Activated T-cell treated with anti-CD3 and anti-CD28 coated beads, Interleukin-2, amount 50 U/mL, for 4 hours (primary cell): ENCODE measurements at regions not wholly inside any gene's neighbourhood (a gene's known extent, or its start where the extent isn't known, plus 50 kb on each side); places are given as distances from the start of the nearest gene placed in this dataset.

Experiments used
- ATAC-seq, 2 donors: fragments of 200-7000 bp; cut with Tn5 transposase; one replicate each; pipeline ENCODE4 v1.10.0; 2021
- DNase-seq: peaks from one replicate; pipeline ENCODE4 v3.0.0-alpha.2; 2020
- H3K27me3 Mint-ChIP-seq: one replicate; pipeline ENCODE4 v1.8.0; 2021; ENCODE audit warnings: low read depth, mixed read lengths
- H3K36me3 Mint-ChIP-seq: one replicate; pipeline ENCODE4 v1.8.0; 2022; ENCODE audit warnings: mixed read lengths; ENCODE audit not compliant: insufficient read depth
- H3K4me1 Mint-ChIP-seq: one replicate; pipeline ENCODE4 v1.8.0; 2021; ENCODE audit warnings: low read depth, mixed read lengths
- H3K4me3 Mint-ChIP-seq: one replicate; pipeline ENCODE4 v1.8.0; 2021; ENCODE audit warnings: mild to moderate bottlenecking, moderate library complexity, mixed read lengths
- H3K9me3 Mint-ChIP-seq: one replicate; pipeline ENCODE4 v1.8.0; 2021; ENCODE audit warnings: mixed read lengths

- H3K27me3 Mint-ChIP-seq, result peaks cover 12% of the 10 kb centered on the region
Measured at GRCh38 chr20:39214828-39215227, 252.7 kb downstream of the DHX35 start.

GRCh38 chr20:39213476-39214145 lies 251.5 kb downstream of the DHX35 start:
- Mint-ChIP-seq H3K4me3 (no peak overlapping the region), H3K36me3 (no peaks in the 10 kb centered on the region), H3K27me3 (peaks cover 12% of the 10 kb centered on the region), H3K4me1 (no peaks in the 10 kb centered on the region), H3K9me3 (no peaks in the 10 kb centered on the region)
- no peak for ATAC-seq
- DNase-seq, result no peak

More at GRCh38 chr20:39214828-39215227, 252.7 kb downstream of the DHX35 start:
- DNase-seq, result no peak
- Mint-ChIP-seq H3K9me3 (no peaks in the 10 kb centered on the region), H3K4me3 (no peak overlapping the region), H3K4me1 (no peaks in the 10 kb centered on the region), H3K36me3 (no peaks in the 10 kb centered on the region)
- no peak for ATAC-seq

- DNase-seq, result no peak
- Mint-ChIP-seq H3K4me1 (no peaks in the 10 kb centered on the region), H3K27me3 (peaks cover 11% of the 10 kb centered on the region), H3K36me3 (no peaks in the 10 kb centered on the region), H3K4me3 (no peak overlapping the region), H3K9me3 (no peaks in the 10 kb centered on the region)
- no peak for ATAC-seq
Measured at GRCh38 chr20:39211060-39211748, 249.1 kb downstream of the DHX35 start.

DNA sequence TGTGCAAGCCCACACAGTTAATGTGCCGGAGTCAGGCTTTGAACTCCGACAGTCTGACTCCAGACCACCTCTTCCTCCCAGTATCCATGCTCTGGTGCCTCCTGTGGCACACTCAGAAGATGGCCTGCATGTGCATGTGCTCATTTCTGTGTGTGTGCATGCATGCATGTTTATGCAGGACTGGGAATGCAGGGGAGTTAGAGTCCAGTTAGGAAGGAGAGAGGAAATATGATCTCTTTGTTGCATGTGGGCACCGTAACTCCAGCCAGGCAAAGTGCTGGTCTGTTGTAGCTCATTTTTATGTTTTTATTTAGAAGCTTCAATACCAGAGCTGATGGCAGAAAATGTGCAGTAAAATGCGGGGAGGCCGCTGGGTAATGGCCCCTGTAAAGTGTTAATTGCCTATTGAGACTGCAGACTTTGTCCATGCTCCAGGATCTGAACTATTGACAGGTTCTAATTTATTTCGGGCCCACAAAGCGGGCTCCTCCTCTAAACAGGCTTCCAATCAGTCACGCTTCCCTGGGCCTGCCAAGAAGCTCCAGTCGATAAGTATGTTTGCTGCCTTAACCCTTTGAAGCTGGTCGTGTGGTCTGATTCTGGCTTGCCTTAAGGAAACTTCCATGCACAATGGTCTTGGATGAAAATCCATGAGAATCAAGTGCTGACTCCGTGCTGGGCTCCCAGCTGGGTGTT lies 248.3 kb downstream of the DHX35 start:
- ATAC-seq, result no peak
- Mint-ChIP-seq H3K9me3 (no peaks in the 10 kb centered on the region), H3K36me3 (no peaks in the 10 kb centered on the region), H3K4me3 (no peak overlapping the region), H3K4me1 (no peaks in the 10 kb centered on the region), H3K27me3 (peaks cover 9% of the 10 kb centered on the region)
- DNase-seq, result no peak

DNA sequence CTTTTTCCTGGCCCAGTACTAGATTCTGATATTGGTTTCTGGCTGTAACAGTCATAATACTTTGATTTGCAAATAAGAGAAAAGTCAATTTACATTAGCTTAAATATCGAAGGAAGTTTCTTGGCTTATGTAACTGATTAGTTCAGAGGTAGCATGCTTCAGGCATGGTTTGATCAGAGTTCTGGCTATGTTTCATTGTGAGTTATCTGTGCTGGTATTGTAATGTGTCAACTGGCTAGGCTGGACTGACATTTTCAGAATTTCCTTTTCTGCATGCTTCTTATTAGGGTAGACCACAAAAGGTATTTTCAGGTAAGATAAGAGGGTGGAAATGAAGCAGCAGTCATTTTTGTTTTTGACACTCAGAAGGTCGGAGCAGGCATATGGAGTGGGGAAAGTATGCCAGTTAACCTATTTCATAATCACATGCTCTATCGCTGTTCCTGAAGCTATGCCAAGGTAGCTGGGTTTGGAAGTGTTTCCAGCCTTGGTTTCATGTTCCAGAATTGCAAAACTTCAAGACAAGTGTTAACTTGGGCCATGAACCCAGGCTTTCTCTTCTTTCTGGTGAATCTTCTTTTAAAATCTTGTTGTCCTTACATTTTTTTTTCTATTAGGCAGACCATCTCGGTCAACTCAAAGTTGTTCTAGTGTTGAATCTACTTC lies 244.9 kb downstream of the DHX35 start:
- Mint-ChIP-seq H3K9me3 (no peaks in the 10 kb centered on the region), H3K27me3 (peaks cover 9% of the 10 kb centered on the region)

GRCh38 chr20:39195582-39196021 lies 233.5 kb downstream of the DHX35 start:
- Mint-ChIP-seq H3K4me1 (no peaks in the 10 kb centered on the region), H3K36me3 (no peaks in the 10 kb centered on the region), H3K9me3 (peaks cover 5% of the 10 kb centered on the region), H3K27me3 (peaks cover 18% of the 10 kb centered on the region), H3K4me3 (no peak overlapping the region)
- ATAC-seq (no peak), DNase-seq (no peak)

More for the DNA sequence above, 244.9 kb downstream of the DHX35 start:
- Mint-ChIP-seq H3K4me1 (no peaks in the 10 kb centered on the region), H3K36me3 (no peaks in the 10 kb centered on the region), H3K4me3 (no peak overlapping the region)
- DNase-seq, result no peak
- no peak for ATAC-seq

GRCh38 chr20:39190666-39191570 lies 228.8 kb downstream of the DHX35 start:
- H3K4me1 Mint-ChIP-seq, result no peaks in the 10 kb centered on the region
- no peak for DNase-seq
- peaks cover under 1% of the 10 kb centered on the region for H3K9me3 Mint-ChIP-seq
- no peaks in the 10 kb centered on the region for H3K36me3 Mint-ChIP-seq
- no peak overlapping the region for H3K4me3 Mint-ChIP-seq
- no peak for ATAC-seq
- H3K27me3 Mint-ChIP-seq, result peaks cover 11% of the 10 kb centered on the region

DNA sequence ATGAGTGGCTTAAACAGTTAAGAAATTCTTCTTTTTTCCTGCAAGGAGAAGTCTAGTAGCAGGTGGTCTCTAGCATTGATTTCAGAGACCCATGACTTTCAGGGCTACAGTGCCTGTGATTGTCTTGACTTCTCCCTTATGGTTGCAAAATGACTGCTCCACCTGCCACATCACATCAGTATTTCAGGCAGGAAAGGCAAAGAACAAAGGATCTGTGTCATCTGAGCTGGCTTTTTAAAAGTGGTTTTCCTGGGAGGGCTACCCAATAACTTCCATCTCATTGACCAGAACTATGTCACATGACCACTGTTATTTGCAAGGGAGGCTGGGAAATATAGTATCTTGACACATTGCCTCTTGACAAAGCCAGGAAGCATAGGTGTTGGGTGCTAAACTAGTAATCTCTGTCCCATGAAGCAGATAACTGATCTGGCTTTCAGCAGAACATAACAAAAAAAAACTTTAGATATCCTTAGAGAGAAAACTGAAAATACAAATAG lies 226.2 kb downstream of the DHX35 start:
- peaks cover 10% of the 10 kb centered on the region for H3K27me3 Mint-ChIP-seq
- ATAC-seq (no peak), DNase-seq (no peak)
- H3K4me3 Mint-ChIP-seq, result no peak overlapping the region
- H3K4me1 Mint-ChIP-seq, result no peaks in the 10 kb centered on the region
- H3K36me3 Mint-ChIP-seq, result no peaks in the 10 kb centered on the region
- peaks cover 11% of the 10 kb centered on the region for H3K9me3 Mint-ChIP-seq

GRCh38 chr20:39181490-39181889 lies 219.3 kb downstream of the DHX35 start:
- H3K4me1 Mint-ChIP-seq, result no peaks in the 10 kb centered on the region
- no peaks in the 10 kb centered on the region for H3K36me3 Mint-ChIP-seq
- ATAC-seq, result no peak
- H3K9me3 Mint-ChIP-seq, result peaks cover 11% of the 10 kb centered on the region
- peaks cover 12% of the 10 kb centered on the region for H3K27me3 Mint-ChIP-seq
- H3K4me3 Mint-ChIP-seq, result no peak overlapping the region
- DNase-seq, result no peak

DNA sequence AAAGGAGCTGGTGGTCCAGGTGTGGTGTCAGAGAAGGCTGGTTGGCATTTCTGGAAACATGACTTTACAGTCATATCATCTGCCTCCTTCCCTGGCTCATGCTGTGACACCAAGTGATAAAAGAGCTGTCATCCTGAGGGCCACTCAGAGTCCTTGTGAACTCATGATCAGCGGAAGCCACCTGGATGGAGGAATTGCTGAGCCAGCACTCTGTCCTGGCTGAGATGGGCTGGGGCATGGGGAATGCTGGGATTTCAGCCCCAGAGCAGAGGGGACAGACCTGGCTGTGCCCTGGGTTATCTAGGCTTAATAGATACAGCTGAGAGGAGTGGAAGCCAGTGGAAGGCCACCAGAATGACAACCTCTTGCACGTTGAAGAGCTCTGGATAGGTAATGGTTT lies 214.3 kb downstream of the DHX35 start:
- no peak for DNase-seq
- Mint-ChIP-seq H3K4me1 (no peaks in the 10 kb centered on the region), H3K4me3 (no peak overlapping the region), H3K9me3 (no peaks in the 10 kb centered on the region), H3K36me3 (no peaks in the 10 kb centered on the region), H3K27me3 (peaks cover 10% of the 10 kb centered on the region)
- no peak for ATAC-seq

DNA sequence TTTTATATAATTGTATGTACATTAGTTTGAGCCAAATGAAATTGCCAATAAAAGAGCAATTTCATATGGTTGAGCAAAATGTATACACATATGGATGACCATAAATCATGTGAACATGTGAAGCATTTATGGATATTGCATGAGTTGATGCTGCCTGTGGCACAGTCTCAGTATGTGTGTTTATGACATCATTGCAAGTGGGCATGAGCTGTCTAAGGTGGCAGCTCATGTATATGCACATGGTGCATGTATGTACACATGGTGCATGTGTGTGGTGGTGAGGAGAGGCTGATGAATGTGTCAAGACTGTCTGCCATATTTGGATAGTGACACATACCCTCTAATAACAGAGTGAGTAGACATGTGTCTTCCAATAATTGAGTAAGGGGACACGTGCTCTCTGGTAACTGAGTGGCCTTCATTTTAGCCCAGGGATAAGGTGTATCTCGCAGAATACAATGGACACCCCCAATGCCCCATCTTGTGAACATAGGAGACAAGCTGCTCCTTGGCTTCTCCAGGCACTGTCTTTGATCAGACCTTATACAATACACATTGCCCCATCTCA lies 208.8 kb downstream of the DHX35 start:
- no peaks in the 10 kb centered on the region for H3K4me1 Mint-ChIP-seq
- no peaks in the 10 kb centered on the region for H3K9me3 Mint-ChIP-seq
- no peaks in the 10 kb centered on the region for H3K36me3 Mint-ChIP-seq
- no peak overlapping the region for H3K4me3 Mint-ChIP-seq
- H3K27me3 Mint-ChIP-seq, result peaks cover 9% of the 10 kb centered on the region
- DNase-seq (no peak), ATAC-seq (no peak)

- Mint-ChIP-seq H3K36me3 (no peaks in the 10 kb centered on the region), H3K4me3 (no peak overlapping the region), H3K9me3 (no peaks in the 10 kb centered on the region), H3K27me3 (peaks cover 9% of the 10 kb centered on the region), H3K4me1 (no peaks in the 10 kb centered on the region)
- ATAC-seq (no peak), DNase-seq (no peak)
Measured at GRCh38 chr20:39165099-39165498, 203.0 kb downstream of the DHX35 start.

DNA sequence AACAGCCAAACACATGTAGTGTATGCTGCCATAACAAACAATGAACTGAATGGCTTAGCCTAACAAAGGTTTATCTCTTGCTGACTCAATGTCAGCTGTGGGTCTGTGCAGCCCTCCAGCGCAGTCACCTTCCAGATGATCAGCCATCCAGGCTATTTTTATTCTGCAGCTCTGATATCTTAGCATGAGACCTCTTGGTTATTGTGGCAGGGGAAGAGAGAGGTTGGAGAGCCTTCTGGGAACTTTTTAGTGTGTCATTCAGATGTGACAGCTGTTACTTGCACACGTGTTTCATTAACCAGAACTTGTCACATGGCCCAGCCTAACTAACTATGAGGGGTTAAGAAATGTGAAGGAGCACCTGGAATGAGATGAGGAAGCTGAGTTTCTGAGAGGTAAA lies 202.5 kb downstream of the DHX35 start:
- Mint-ChIP-seq H3K4me3 (no peak overlapping the region), H3K4me1 (no peaks in the 10 kb centered on the region), H3K9me3 (no peaks in the 10 kb centered on the region), H3K27me3 (peaks cover 11% of the 10 kb centered on the region), H3K36me3 (no peaks in the 10 kb centered on the region)
- DNase-seq, result no peak
- no peak for ATAC-seq
